Ascending aorta (tissue), 2 donors: ENCODE measurements at regions not wholly inside any gene's neighbourhood (a gene's known extent, or its start where the extent isn't known, plus 50 kb on each side); places are given as distances from the start of the nearest gene placed in this dataset.

Experiments
- DNase-seq, 2 donors: peaks; one replicate each; pipeline ENCODE4 v3.0.0-alpha.2; 2019; ENCODE audit warnings: low spot score in 2 of 2
- H3K27ac ChIP-seq, 2 donors: fragments of 200-600 bp; sonication (generic); one replicate each; pipeline ENCODE4 v1.5.1; 2016 to 2017; ENCODE audit warnings: mild to moderate bottlenecking in 1 of 2
- H3K27me3 ChIP-seq: fragments of 200-600 bp; sonication (generic); one replicate; pipeline ENCODE4 v1.5.1; 2017
- H3K36me3 ChIP-seq, 2 donors: fragments of 200-600 bp; sonication (generic); one replicate each; pipeline ENCODE4 v1.5.1; 2016
- H3K4me1 ChIP-seq, 2 donors: fragments of 200-600 bp; sonication (generic); one replicate each; pipeline ENCODE4 v1.5.1; 2016 to 2017; ENCODE audit warnings: mild to moderate bottlenecking in 1 of 2
- H3K4me3 ChIP-seq, 2 donors: fragments of 200-600 bp; sonication (generic); one replicate each; pipeline ENCODE4 v1.5.1; 2016 to 2017; ENCODE audit warnings: mild to moderate bottlenecking in 1 of 2
- H3K9me3 ChIP-seq, 2 donors: fragments of 200-600 bp; sonication (generic); one replicate each; pipeline ENCODE4 v1.5.1; 2016
- CTCF ChIP-seq, 3 experiments: fragments of 200-600 bp in 2 of 3; fragments of 450-650 bp in 1 of 3; sonication (generic) in 2 of 3; IDR thresholded peaks; one replicate each; pipeline ENCODE4 v1.5.1; 2016 to 2019; ENCODE audit warnings: antibody characterized with exemption in 3 of 3, mild to moderate bottlenecking in 1 of 3, moderate library complexity in 1 of 3
- intact Hi-C: fragments of 100-400 bp; cut with DNase I; formaldehyde crosslinking; loops from one replicate; pipeline ENCODE4 v1.15.1; 2023

- H3K4me3 ChIP-seq, result no peak overlapping the region
- no peaks in the 10 kb centered on the region for H3K4me1 ChIP-seq
- intact Hi-C loops, result no loop called here
- no peaks in the 10 kb centered on the region for H3K9me3 ChIP-seq
- no peak for TF ChIP-seq CTCF (IDR thresholded peaks at IDR 0.05)
- no peak for DNase-seq
- no peaks in the 10 kb centered on the region for H3K36me3 ChIP-seq
- no peaks in the 10 kb centered on the region for H3K27me3 ChIP-seq
- no peak overlapping the region for H3K27ac ChIP-seq
These were observed 155.2 kb downstream of the DMRTA2 start for GRCh38 chr1:50268049-50268448.

GRCh38 chr1:50266509-50266908 is 156.7 kb downstream of the DMRTA2 start:
- H3K4me3 ChIP-seq, result no peak overlapping the region
- H3K27me3 ChIP-seq, result no peaks in the 10 kb centered on the region
- H3K36me3 ChIP-seq, result no peaks in the 10 kb centered on the region
- H3K27ac ChIP-seq, result no peak overlapping the region
- no peaks in the 10 kb centered on the region for H3K4me1 ChIP-seq
- TF ChIP-seq CTCF (IDR thresholded peaks at IDR 0.05), result no peak
- no peak for DNase-seq
- H3K9me3 ChIP-seq, result no peaks in the 10 kb centered on the region
- intact Hi-C loops, result no loop called here

- Histone ChIP-seq H3K9me3 (no peaks in the 10 kb centered on the region), H3K27ac (no peak overlapping the region), H3K27me3 (no peaks in the 10 kb centered on the region), H3K36me3 (no peaks in the 10 kb centered on the region), H3K4me3 (no peak overlapping the region), H3K4me1 (no peaks in the 10 kb centered on the region)
- intact Hi-C loops, result no loop called here
- DNase-seq, result no peak
- TF ChIP-seq CTCF (IDR thresholded peaks at IDR 0.05), result no peak
These were observed 157.1 kb downstream of the ELAVL4 start for GRCh38 chr1:50265790-50266314.

GRCh38 chr1:50264590-50264989 is 155.9 kb downstream of the ELAVL4 start:
- H3K4me3 ChIP-seq, result no peak overlapping the region
- no peaks in the 10 kb centered on the region for H3K9me3 ChIP-seq
- H3K4me1 ChIP-seq, result no peaks in the 10 kb centered on the region
- no peak for TF ChIP-seq CTCF (IDR thresholded peaks at IDR 0.05)
- no peak for DNase-seq
- H3K27me3 ChIP-seq, result no peaks in the 10 kb centered on the region
- H3K27ac ChIP-seq, result no peak overlapping the region
- intact Hi-C loops, result no loop called here
- no peaks in the 10 kb centered on the region for H3K36me3 ChIP-seq

GRCh38 chr1:50262436-50262835 is 153.7 kb downstream of the ELAVL4 start:
- H3K4me1 ChIP-seq, result no peaks in the 10 kb centered on the region
- H3K4me3 ChIP-seq, result no peak overlapping the region
- TF ChIP-seq CTCF (IDR thresholded peaks at IDR 0.05), result no peak
- intact Hi-C loops, result no loop called here
- H3K9me3 ChIP-seq, result no peaks in the 10 kb centered on the region
- H3K27ac ChIP-seq, result no peak overlapping the region
- no peak for DNase-seq
- H3K36me3 ChIP-seq, result no peaks in the 10 kb centered on the region
- no peaks in the 10 kb centered on the region for H3K27me3 ChIP-seq

GRCh38 chr1:50261951-50262350 is 153.2 kb downstream of the ELAVL4 start:
- no peak for TF ChIP-seq CTCF (IDR thresholded peaks at IDR 0.05)
- Histone ChIP-seq H3K36me3 (no peaks in the 10 kb centered on the region), H3K4me3 (no peak overlapping the region), H3K27ac (no peak overlapping the region), H3K4me1 (no peaks in the 10 kb centered on the region), H3K9me3 (no peaks in the 10 kb centered on the region), H3K27me3 (no peaks in the 10 kb centered on the region)
- DNase-seq, result no peak
- intact Hi-C loops, result no loop called here
